AG08396 (cell line): ENCODE measurements at regions not wholly inside any gene's neighbourhood (a gene's known extent, or its start where the extent isn't known, plus 50 kb on each side); places are given as distances from the start of the nearest gene placed in this dataset.
A peak's percentile ranks its signal among the peaks of the same experiment; 100 is the strongest.

ENCODE experiments used
- DNase-seq: peaks from one replicate; pipeline ENCODE4 v3.0.0; 2012; ENCODE audit warnings: low spot score, mixed read lengths

GRCh38 chr3:59653405-59654122 lies 603.7 kb upstream of the CFAP20DC start:
- no peak for DNase-seq

GRCh38 chr3:59644479-59645402 lies 594.9 kb upstream of the CFAP20DC start:
- no peak for DNase-seq

GRCh38 chr3:59641169-59641899 lies 591.5 kb upstream of the CFAP20DC start:
- DNase-seq: peak; percentile 37

GRCh38 chr3:59632760-59633573 lies 583.1 kb upstream of the CFAP20DC start:
- DNase-seq: peak; percentile 39

- DNase-seq: no peak
Measured at GRCh38 chr3:59631482-59631881, 581.7 kb upstream of the CFAP20DC start.

GRCh38 chr3:59621037-59621436 lies 571.2 kb upstream of the CFAP20DC start:
- no peak for DNase-seq

- no peak for DNase-seq
Measured at GRCh38 chr3:59620325-59620724, 570.5 kb upstream of the CFAP20DC start.

- no peak for DNase-seq
Measured at GRCh38 chr3:59612444-59612715, 562.6 kb upstream of the CFAP20DC start.

- DNase-seq: no peak
Measured at GRCh38 chr3:59611649-59612443, 562.0 kb upstream of the CFAP20DC start.

GRCh38 chr3:59609657-59610348 lies 560.0 kb upstream of the CFAP20DC start:
- no peak for DNase-seq

- DNase-seq: no peak
Measured at GRCh38 chr3:59608356-59608755, 558.5 kb upstream of the CFAP20DC start.

- DNase-seq: peak; percentile 7
Measured at GRCh38 chr3:59607656-59608055, 557.8 kb upstream of the CFAP20DC start.

- no peak for DNase-seq
Measured at GRCh38 chr3:59606638-59607266, 556.9 kb upstream of the CFAP20DC start.

GRCh38 chr3:59605944-59606534 lies 556.2 kb upstream of the CFAP20DC start:
- no peak for DNase-seq

- DNase-seq: no peak
Measured at GRCh38 chr3:59605318-59605717, 555.5 kb upstream of the CFAP20DC start.

- DNase-seq: no peak
Measured at GRCh38 chr3:59601486-59601885, 551.7 kb upstream of the CFAP20DC start.

- DNase-seq: no peak
Measured at GRCh38 chr3:59600631-59601030, 550.8 kb upstream of the CFAP20DC start.

- DNase-seq: no peak
Measured at GRCh38 chr3:59596741-59597140, 546.9 kb upstream of the CFAP20DC start.

GRCh38 chr3:59595830-59596229 lies 546.0 kb upstream of the CFAP20DC start:
- no peak for DNase-seq

- no peak for DNase-seq
Measured at GRCh38 chr3:59593380-59593779, 543.6 kb upstream of the CFAP20DC start.
